ENCODE measurements at regions not wholly inside any gene's neighbourhood (a gene's known extent, or its start where the extent isn't known, plus 50 kb on each side); places are given as distances from the start of the nearest gene placed in this dataset.

- TF ChIP-seq CTCF (conservative IDR thresholded peaks at IDR 0.05; ENCODE audit: low read depth in 2 of 2) = no peak
- TF ChIP-seq EZH2 (IDR thresholded peaks at IDR 0.05; ENCODE audit: low read depth, unreplicated experiment) = no peak
- no peak for TF ChIP-seq REST (IDR thresholded peaks at IDR 0.05; ENCODE audit: unreplicated experiment)
- TF ChIP-seq JUNB (IDR thresholded peaks at IDR 0.05; ENCODE audit: unreplicated experiment) = no peak
- TF ChIP-seq POLR2AphosphoS5 (IDR thresholded peaks at IDR 0.05; ENCODE audit: low read depth) = no peak
Measured at GRCh38 chr13:84998681-84999080, 800.5 kb downstream of the SLITRK6 start.
